Ectodermal cell (in vitro differentiated cells): ENCODE measurements at regions not wholly inside any gene's neighbourhood (a gene's known extent, or its start where the extent isn't known, plus 50 kb on each side); places are given as distances from the start of the nearest gene placed in this dataset.
"Not testable (repeated sequence)": the region's sequence is repeated elsewhere in the genome, so short reads cannot be mapped to it uniquely, and the experiment has no call there.

Source experiments
- H3K27ac ChIP-seq: 2 replicates; pipeline ENCODE4 v1.7.0; 2013; ENCODE audit warnings: mild to moderate bottlenecking, low read depth, low read length; ENCODE audit not compliant: insufficient read depth, poor library complexity, severe bottlenecking
- H3K27me3 ChIP-seq: 2 replicates; pipeline ENCODE4 v1.7.0; 2013; ENCODE audit warnings: mild to moderate bottlenecking, low read length; ENCODE audit not compliant: insufficient read depth, control insufficient read depth, poor library complexity, severe bottlenecking
- H3K36me3 ChIP-seq: one replicate; pipeline ENCODE4 v1.7.0; 2013; ENCODE audit warnings: low read length; ENCODE audit not compliant: control insufficient read depth, insufficient read depth
- H3K4me1 ChIP-seq: one replicate; pipeline ENCODE4 v1.7.0; 2013; ENCODE audit warnings: low read length; ENCODE audit not compliant: control insufficient read depth, insufficient read depth
- H3K4me3 ChIP-seq: 2 replicates; pipeline ENCODE4 v1.7.0; 2013; ENCODE audit warnings: low read depth, low read length, control low read depth; ENCODE audit not compliant: insufficient read depth
- H3K9me3 ChIP-seq: 2 replicates; pipeline ENCODE4 v1.7.0; 2013; ENCODE audit warnings: mild to moderate bottlenecking, low read length, moderate library complexity; ENCODE audit not compliant: control insufficient read depth
- WGBS, 2 experiments: methylation state at CpG; one replicate each; pipeline ENCODE4 v1.1.7; 2013; ENCODE audit warnings: missing lambda C conversion rate in 2 of 2; 5-methylcytosine and 5-hydroxymethylcytosine counted together

- H3K36me3 ChIP-seq, result no peaks in the 10 kb centered on the region
- H3K27ac ChIP-seq, result no peak overlapping the region
- WGBS, 2 experiments, result 87 to 89% methylated on average over 2 of the region's 2 CpGs
- no peaks in the 10 kb centered on the region for H3K27me3 ChIP-seq
- H3K4me3 ChIP-seq, result no peak overlapping the region
- H3K4me1 ChIP-seq, result no peaks in the 10 kb centered on the region
- no peaks in the 10 kb centered on the region for H3K9me3 ChIP-seq
These were observed 365.7 kb downstream of the OSTF1 start for GRCh38 chr9:75454043-75454442.

- Histone ChIP-seq H3K9me3 (no peaks in the 10 kb centered on the region), H3K27me3 (no peaks in the 10 kb centered on the region), H3K36me3 (no peaks in the 10 kb centered on the region), H3K4me1 (no peaks in the 10 kb centered on the region), H3K27ac (no peak overlapping the region), H3K4me3 (no peak overlapping the region)
- WGBS, 2 experiments, result 90 to 95% methylated on average over 2 of the region's 2 CpGs
These were observed 366.6 kb downstream of the OSTF1 start for GRCh38 chr9:75454891-75455290.

DNA sequence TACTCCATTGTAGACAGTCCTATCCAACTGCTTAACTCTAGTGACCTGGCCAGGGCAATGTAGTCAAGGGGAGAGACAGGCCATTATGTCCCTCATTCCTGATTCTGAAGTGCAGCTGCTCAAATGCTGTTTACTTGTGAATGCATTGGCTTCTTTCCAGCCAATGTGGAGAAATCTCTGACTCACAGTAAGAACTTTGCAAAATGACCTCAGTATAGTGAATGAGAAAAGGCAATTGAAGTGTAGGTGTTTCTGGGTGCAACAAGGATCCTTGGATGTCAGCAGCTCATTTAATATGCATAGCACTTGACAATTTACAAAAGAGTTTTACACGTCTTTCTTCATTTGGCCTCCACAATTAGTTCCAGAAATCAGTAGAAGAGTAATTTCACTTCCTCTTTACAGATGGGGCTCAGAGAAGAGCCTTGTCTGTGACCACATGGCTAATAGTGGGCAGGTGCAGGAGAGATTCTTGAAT is 367.2 kb downstream of the OSTF1 start:
- no peak overlapping the region for H3K27ac ChIP-seq
- 65 to 90% methylated on average over 1 of the region's 1 CpG for WGBS, 2 experiments

GRCh38 chr9:75456698-75457097 is 368.4 kb downstream of the OSTF1 start:
- Histone ChIP-seq H3K9me3 (no peaks in the 10 kb centered on the region), H3K27me3 (no peaks in the 10 kb centered on the region), H3K27ac (no peak overlapping the region), H3K36me3 (no peaks in the 10 kb centered on the region), H3K4me1 (no peaks in the 10 kb centered on the region), H3K4me3 (no peak overlapping the region)

More for the DNA sequence above, 367.2 kb downstream of the OSTF1 start:
- Histone ChIP-seq H3K36me3 (no peaks in the 10 kb centered on the region), H3K9me3 (no peaks in the 10 kb centered on the region), H3K27me3 (no peaks in the 10 kb centered on the region), H3K4me1 (no peaks in the 10 kb centered on the region), H3K4me3 (no peak overlapping the region)

DNA sequence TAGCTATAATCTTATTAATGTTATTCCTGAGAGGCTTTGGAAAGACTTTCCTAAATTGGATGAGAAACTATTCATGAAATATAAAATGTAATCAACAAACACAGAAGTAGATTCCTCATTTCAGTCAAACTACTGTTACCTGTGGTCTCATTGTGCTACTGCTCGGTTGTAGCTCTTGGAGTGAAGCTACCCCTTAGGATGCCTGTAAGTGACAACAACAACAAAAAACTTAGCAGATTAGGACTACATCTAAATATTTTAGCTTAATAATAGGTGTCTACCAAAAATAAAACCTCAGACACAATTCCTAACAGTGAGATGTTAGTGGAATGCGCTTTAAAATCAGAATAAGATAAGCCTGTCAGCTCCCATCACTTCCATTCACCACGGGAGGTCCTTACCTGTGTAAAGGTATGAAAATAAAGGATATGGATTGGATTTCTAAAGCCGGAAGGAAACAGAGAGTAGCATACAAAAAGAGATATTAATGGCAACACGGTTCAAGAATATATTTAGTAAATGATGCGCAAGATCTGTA is 369.2 kb downstream of the OSTF1 start:
- Histone ChIP-seq H3K27ac (no peak overlapping the region), H3K27me3 (no peaks in the 10 kb centered on the region), H3K36me3 (no peaks in the 10 kb centered on the region), H3K4me3 (no peak overlapping the region), H3K4me1 (no peaks in the 10 kb centered on the region), H3K9me3 (no peaks in the 10 kb centered on the region)
- WGBS, 2 experiments, result 63 to 74% methylated on average over 5 to 6 of the region's 6 CpGs

GRCh38 chr9:75459311-75459710 is 371.0 kb downstream of the OSTF1 start:
- H3K36me3 ChIP-seq, H3K27ac ChIP-seq: not testable (repeated sequence)
- WGBS, 2 experiments, result 88 to 90% methylated on average over 3 of the region's 4 CpGs

GRCh38 chr9:75461183-75461582 is 372.9 kb downstream of the OSTF1 start:
- Histone ChIP-seq H3K27ac (no peak overlapping the region), H3K4me3 (no peak overlapping the region), H3K9me3 (no peaks in the 10 kb centered on the region), H3K4me1 (no peaks in the 10 kb centered on the region), H3K27me3 (no peaks in the 10 kb centered on the region), H3K36me3 (no peaks in the 10 kb centered on the region)

More at GRCh38 chr9:75459311-75459710, 371.0 kb downstream of the OSTF1 start:
- H3K4me1 ChIP-seq, H3K4me3 ChIP-seq, H3K27me3 ChIP-seq, H3K9me3 ChIP-seq: not testable (repeated sequence)

DNA sequence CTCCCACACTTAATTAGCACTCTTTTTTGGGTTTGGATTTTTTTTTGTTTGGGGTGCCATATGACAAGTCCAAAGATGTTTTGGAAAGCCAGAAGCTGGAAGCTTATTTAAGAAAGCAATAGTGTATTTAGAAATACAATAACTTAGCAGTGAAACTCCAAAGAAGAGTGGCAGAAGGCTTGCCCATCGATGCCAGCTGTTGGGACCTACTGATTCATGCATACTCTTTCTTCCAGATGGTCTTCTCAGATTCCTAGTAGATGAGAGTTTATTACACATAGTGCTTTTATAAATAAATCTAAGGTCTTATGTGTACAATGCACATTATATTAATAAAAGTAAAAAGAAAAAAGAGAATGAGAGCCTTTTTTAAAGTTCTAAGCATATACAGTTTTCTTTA is 374.6 kb downstream of the OSTF1 start:
- H3K4me3 ChIP-seq, result no peak overlapping the region
- H3K27ac ChIP-seq, result no peak overlapping the region
- no peaks in the 10 kb centered on the region for H3K9me3 ChIP-seq
- H3K36me3 ChIP-seq, result no peaks in the 10 kb centered on the region
- no peaks in the 10 kb centered on the region for H3K4me1 ChIP-seq
- no peaks in the 10 kb centered on the region for H3K27me3 ChIP-seq
- 100% methylated on average over 1 of the region's 1 CpG for WGBS, 2 experiments

GRCh38 chr9:75463871-75464270 is 375.6 kb downstream of the OSTF1 start:
- no peaks in the 10 kb centered on the region for H3K9me3 ChIP-seq
- H3K4me1 ChIP-seq, result no peaks in the 10 kb centered on the region
- H3K27ac ChIP-seq, result no peak overlapping the region
- H3K4me3 ChIP-seq, result no peak overlapping the region
- no peaks in the 10 kb centered on the region for H3K36me3 ChIP-seq
- no peaks in the 10 kb centered on the region for H3K27me3 ChIP-seq

DNA sequence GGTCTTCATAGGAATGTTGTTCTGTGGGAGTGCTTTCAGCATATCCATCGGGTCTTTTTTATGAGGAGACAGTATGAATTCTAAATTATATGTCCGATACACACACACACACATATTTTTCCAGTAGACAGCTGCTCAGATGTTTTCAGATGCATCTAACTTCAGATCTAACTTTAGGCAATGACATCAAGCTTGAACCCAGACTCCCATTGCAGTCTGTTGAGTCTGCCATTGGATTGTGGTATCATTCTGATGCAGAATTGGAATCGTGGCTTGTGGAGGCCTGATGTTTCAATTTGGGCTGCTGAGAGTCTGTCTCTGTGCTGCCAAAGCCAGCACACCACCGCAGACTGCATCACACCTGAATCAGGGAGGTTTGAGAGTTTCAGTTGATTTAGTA is 376.4 kb downstream of the OSTF1 start:
- Histone ChIP-seq H3K4me3 (no peak overlapping the region), H3K36me3 (no peaks in the 10 kb centered on the region), H3K27me3 (no peaks in the 10 kb centered on the region), H3K4me1 (no peaks in the 10 kb centered on the region), H3K27ac (no peak overlapping the region), H3K9me3 (no peaks in the 10 kb centered on the region)
- 93 to 94% methylated on average over 3 to 4 of the region's 4 CpGs for WGBS, 2 experiments

DNA sequence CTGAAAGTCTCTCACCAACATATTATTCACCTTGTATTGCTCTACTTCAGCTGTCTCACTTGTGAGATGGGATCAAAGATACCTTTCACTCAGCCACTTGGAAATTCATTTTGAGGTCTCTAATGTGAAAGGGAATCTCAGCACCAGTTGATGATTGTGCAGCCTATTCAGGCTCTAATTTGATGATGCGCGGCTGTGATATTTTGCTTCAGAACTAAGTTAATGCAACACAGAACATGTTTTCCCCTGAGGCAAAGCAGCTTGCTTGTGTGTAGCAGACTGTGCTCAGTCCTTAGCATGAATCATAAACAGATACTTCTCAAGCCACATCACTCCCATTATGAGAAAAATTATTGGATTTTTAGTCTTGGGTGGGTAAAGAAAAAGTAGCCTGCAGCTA is 378.8 kb downstream of the OSTF1 start:
- Histone ChIP-seq H3K4me3 (no peak overlapping the region), H3K27ac (no peak overlapping the region), H3K9me3 (no peaks in the 10 kb centered on the region), H3K27me3 (no peaks in the 10 kb centered on the region), H3K4me1 (no peaks in the 10 kb centered on the region), H3K36me3 (no peaks in the 10 kb centered on the region)
- 97% methylated on average over 2 of the region's 2 CpGs for WGBS, 2 experiments
